ENCODE measurements at regions not wholly inside any gene's neighbourhood (a gene's known extent, or its start where the extent isn't known, plus 50 kb on each side); places are given as distances from the start of the nearest gene placed in this dataset.

- intact Hi-C loops (cut with micrococcal nuclease), result no loop called here
- ChIA-PET CTCF (no interaction called here), POLR2A (no interaction called here), RAD21 (ENCODE audit: low non-redundant PET in 1 of 2, low total read pairs in 2 of 2, uncharacterized antibody in 2 of 2, unreplicated experiment in 2 of 2) (no interaction called here)
- Histone ChIP-seq H3K9me2 (ENCODE audit: insufficient read depth) (no peaks in the 10 kb centered on the region), H3K36me3 (ENCODE audit: control insufficient read depth in 1 of 2, insufficient read depth in 2 of 2, low read length in 2 of 2) (no peaks in the 10 kb centered on the region), H2AFZ (ENCODE audit: low read depth, low read length, poor library complexity, severe bottlenecking) (no peak overlapping the region), H3K4me2 (ENCODE audit: low read length) (no peak overlapping the region), H3K27ac (ENCODE audit: low read depth, low read length) (no peak overlapping the region), H3K4me3 (replicated peaks in 1 of 2; ENCODE audit: low read depth in 1 of 2, low read length in 2 of 2) (no peak overlapping the region), H3K9me3 (ENCODE audit: control insufficient read depth in 1 of 2, insufficient read depth in 1 of 2, low read depth in 1 of 2, low read length in 2 of 2) (no peaks in the 10 kb centered on the region), H3K79me2 (ENCODE audit: insufficient read depth, low read length) (no peaks in the 10 kb centered on the region), H3K27me3 (ENCODE audit: insufficient read depth, low read length) (no peaks in the 10 kb centered on the region), H4K20me1 (ENCODE audit: insufficient read depth) (no peaks in the 10 kb centered on the region), H3K9ac (ENCODE audit: low read length) (no peak overlapping the region), H3K4me1 (ENCODE audit: control insufficient read depth in 1 of 2, insufficient read depth in 2 of 2, low read length in 2 of 2) (no peaks in the 10 kb centered on the region)
- TF ChIP-seq MAX (IDR thresholded peaks at IDR 0.05) (no peak), SIN3A (IDR thresholded peaks at IDR 0.05; ENCODE audit: low read depth) (no peak), ZFX (IDR thresholded peaks at IDR 0.05) (no peak), JUND (IDR thresholded peaks at IDR 0.05) (no peak), CEBPB (IDR thresholded peaks at IDR 0.05; ENCODE audit: low read depth) (no peak), YY1 (IDR thresholded peaks at IDR 0.05; ENCODE audit: extremely low read depth, insufficient replicate concordance, low read depth, low read length) (no peak), POLR2AphosphoS5 (IDR thresholded peaks at IDR 0.05; ENCODE audit: low read depth, low read length) (no peak), FOSL1 (IDR thresholded peaks at IDR 0.05; ENCODE audit: low read depth) (no peak), ZNF274 (IDR thresholded peaks at IDR 0.05; ENCODE audit: low read depth, low read length) (no peak), CTCF (IDR thresholded peaks at IDR 0.05 in 2 of 3, conservative IDR thresholded peaks at IDR 0.05 in 1 of 3; ENCODE audit: borderline replicate concordance in 1 of 3, insufficient read depth in 1 of 3, low read depth in 2 of 3, low read length in 2 of 3) (no peak), REST (IDR thresholded peaks at IDR 0.05; ENCODE audit: low read depth) (no peak), SRF (IDR thresholded peaks at IDR 0.05; ENCODE audit: low read depth) (no peak), ATF3 (IDR thresholded peaks at IDR 0.05) (no peak), EGR1 (IDR thresholded peaks at IDR 0.05; ENCODE audit: low read depth) (no peak), TCF7L2 (IDR thresholded peaks at IDR 0.05; ENCODE audit: borderline replicate concordance, extremely low read depth, insufficient read depth, insufficient read length) (no peak), CBX3 (IDR thresholded peaks at IDR 0.05; ENCODE audit: low read depth) (no peak), POLR2A (IDR thresholded peaks at IDR 0.05; ENCODE audit: borderline replicate concordance, extremely low read depth, insufficient read depth, insufficient read length) (no peak)
- DNase-seq (ENCODE audit: low read depth, low spot score), result no peak
- no TSS peak for BruUV-seq (replicated peaks)
- ATAC-seq, result no peak
These were observed 147.3 kb upstream of the CLNK start for GRCh38 chr4:10831727-10832408.
